ENCODE measurements at regions not wholly inside any gene's neighbourhood (a gene's known extent, or its start where the extent isn't known, plus 50 kb on each side); places are given as distances from the start of the nearest gene placed in this dataset.

DNA sequence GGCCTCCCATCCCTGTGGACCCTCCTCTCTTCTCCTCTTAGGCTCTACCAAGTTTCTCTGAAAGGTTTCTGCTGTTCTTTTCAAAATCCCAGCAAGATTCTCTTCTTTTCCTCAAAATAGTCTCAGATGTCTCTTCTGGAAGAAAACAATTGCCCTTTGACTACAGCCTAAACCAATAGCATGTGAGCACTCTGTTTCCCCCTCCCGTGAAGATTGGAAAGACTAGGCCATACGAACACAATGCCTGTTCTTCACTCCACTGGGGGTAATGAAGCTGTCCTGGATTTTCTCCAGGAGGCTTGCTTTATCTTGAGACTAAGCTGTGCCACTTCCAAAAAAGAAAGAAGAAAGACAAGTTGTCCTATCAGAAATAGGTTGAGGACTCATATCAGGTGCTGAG, 178.7 kb upstream of the MCTP2 start:
- no peak for DNase-seq

GRCh38 chr15:94047566-94047965, 183.8 kb upstream of the MCTP2 start:
- DNase-seq, result no peak

GRCh38 chr15:94042180-94042928, 189.0 kb upstream of the MCTP2 start:
- no peak for DNase-seq

- no peak for DNase-seq
Measured at GRCh38 chr15:94041746-94042145, 189.6 kb upstream of the MCTP2 start.

DNA sequence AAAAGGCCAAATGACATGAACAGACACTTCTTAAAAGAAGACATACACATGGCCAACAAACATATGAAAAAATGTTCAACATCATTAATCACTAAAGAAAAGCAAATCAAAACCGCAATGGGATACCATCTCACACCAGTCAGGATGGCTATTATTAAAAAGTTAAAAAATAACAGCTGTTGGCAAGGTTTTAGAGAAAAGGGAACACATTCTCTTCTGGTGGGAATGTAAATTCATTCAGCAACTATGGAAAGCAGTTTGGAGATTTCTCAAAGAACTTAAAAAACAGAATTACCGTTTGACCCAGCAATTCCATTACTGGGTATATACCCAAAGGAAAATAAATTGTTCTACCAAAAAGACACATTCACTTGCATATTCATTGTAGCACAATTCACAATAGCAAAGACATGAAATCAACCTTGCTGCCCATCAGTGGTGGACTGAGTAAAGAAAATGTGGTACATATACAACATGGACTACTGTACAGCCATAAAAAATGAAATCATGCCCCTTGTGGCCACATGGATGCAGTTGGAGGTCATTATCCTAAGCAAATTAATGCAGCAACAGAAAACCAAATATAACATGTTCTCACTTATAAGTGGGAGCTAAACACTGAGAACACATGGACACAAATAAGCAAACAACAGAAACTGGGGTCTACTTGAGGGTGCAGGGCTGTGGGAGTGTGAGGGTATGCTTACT, 190.7 kb upstream of the MCTP2 start:
- DNase-seq, result no peak

DNA sequence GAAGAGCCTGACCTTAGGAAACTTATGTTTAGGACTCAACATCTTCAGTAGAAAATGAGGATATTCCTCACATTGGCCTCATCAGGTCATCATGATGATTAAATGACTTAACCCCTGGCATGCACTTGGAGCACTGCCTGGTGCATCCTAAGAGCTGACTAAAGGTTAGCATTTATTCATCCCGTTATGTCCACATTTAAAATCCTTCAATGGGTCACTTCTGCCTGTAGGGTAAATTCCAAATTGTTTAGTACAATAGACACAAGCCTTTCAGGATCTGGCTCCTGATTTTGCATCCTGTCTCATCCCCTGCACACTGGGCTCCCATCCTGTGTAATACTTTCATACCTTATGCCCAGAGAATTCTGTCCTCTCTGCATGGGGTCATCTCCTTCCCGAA, 195.2 kb upstream of the MCTP2 start:
- DNase-seq, result no peak

DNA sequence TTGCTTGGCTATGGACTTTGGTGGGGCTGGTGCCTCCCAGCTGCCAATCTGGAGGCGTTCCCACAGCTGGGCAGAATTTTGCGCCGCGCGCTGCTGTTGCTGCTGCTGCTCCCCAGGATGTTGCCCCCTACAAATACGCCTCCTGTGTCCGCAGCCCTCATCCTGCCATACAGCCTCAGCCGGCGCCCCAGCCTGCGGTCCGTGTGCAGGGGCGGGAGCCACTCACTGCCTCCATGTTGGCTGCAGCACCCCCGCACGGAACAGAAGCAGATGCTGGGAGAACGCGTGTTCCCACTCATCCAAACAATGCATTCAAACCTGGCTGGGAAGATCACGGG, 197.7 kb upstream of the MCTP2 start:
- DNase-seq, result no peak

DNA sequence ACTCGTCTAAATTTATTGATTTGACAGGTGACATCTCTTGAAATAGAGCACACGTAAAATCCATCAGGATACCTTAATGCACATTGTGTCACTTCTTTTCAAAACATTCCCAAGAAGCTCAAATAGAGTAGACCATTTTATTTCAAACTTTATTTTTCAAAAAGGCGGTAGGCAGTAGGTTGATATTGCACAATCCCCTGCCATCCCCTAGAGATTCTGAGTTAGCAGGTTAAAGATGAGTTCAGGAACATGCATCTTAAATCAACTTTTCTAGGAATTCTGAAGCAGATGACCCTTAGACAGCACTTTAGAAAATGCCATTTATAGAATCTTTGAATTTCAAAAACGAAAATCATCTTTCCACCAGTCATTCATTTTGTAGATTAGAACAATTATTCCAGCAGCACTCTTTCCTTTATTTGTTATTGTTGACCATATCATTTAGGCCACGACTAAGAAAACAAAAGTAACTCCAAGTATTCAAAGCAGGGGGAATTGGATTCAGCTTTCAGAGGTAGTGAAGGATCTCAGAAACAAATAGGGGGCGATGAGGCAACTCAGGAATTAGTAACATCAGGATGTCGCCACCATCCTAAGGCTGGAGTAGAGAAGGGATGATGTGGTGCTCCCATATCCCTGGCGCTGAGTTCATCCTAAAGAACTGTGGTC, 198.2 kb upstream of the MCTP2 start:
- DNase-seq, result no peak

DNA sequence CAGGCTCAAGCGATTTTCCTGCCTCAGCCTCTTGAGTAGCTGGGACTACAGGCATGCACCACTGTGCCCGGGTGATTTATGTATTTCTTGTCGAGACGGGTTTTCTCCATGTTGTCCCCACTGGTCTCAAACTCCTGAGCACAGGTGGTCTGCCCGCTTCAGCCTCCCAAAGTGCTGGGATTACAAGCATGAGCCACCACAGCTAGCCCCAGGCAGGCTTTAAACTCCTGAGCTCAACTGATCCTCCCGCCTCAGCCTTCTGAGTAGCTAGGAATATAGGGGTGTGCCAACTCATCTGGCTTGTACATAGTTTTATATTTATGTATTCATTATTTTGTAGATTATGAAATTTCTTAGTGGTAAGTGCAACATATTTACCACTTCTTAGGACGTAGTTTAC, 198.8 kb upstream of the MCTP2 start:
- DNase-seq, result no peak

DNA sequence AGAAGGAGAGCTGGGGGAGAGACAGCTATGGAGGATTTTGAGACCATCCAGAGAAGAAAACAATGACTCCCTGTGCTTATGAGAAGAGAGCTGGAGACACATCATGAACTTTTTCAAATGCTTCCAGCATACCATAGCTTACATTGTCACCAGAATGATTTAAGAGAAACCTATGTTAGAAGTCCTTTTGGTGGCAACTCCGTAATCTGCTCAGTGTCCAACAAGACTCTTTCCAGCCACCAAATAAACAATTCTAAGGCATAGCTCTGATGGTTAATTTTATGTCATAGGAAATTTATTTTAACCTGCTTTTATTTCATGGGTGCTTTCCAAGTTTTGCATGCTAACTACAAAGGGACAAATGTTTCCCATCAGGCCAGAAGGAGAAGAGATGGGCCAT, 200.3 kb upstream of the MCTP2 start:
- no peak for DNase-seq

DNA sequence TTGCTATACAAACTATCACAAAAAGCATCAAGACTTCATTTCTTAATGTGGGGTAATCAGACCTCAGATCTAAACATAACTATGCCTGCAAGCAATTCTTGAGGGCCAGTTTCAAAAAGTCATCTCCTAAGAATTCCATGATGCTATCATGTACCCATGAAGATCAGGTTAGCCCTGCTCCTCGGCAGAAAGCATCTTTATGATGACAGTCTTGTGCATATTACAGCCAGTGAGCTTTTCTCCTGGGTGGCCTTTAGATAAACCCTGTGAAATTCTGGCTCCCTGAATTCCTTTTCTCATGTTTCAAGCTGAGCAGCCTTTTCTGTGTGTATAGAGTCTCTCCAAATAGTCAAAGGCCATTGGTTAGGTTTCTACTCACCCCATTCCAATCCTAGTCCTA, 201.9 kb upstream of the MCTP2 start:
- no peak for DNase-seq

DNA sequence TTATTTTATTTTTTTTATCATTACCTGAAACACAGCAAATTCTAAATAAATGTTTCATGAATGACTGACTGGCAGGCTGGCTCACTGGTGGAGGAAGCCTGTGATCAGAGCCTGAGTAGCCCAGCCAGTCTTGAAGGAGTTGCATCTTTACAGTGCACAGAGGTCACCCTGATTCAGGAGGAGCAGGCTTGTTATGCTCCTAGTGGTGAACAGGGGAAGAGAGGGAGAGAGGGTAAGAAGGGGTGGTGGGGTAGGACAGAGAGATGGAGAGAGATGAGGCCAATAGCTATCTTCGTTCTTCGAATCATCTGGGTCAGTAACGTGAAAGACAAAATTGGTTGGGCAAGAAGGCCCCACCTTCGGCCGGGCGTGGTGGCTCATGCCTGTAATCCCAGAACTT, 202.6 kb upstream of the MCTP2 start:
- no peak for DNase-seq

- no peak for DNase-seq
Measured at GRCh38 chr15:94028121-94028520, 203.2 kb upstream of the MCTP2 start.

DNA sequence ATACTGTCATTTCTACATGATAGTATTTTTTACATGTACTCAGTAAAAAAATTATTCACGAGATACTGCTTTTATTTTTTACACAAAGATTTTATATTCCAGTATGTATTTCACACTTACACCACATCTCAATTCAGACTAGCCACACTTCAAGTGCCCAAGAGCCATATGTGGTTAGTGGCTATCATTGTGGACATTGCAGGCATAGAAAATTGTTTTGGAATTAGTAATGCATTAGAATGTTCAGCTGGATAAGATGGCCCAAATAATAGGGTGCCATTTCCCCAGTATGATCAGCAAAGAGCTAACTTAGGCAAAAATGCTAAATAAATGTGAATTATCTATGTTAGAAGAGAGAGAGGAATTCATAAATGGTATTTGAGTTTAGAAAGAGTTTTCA, 203.8 kb upstream of the MCTP2 start:
- no peak for DNase-seq

DNA sequence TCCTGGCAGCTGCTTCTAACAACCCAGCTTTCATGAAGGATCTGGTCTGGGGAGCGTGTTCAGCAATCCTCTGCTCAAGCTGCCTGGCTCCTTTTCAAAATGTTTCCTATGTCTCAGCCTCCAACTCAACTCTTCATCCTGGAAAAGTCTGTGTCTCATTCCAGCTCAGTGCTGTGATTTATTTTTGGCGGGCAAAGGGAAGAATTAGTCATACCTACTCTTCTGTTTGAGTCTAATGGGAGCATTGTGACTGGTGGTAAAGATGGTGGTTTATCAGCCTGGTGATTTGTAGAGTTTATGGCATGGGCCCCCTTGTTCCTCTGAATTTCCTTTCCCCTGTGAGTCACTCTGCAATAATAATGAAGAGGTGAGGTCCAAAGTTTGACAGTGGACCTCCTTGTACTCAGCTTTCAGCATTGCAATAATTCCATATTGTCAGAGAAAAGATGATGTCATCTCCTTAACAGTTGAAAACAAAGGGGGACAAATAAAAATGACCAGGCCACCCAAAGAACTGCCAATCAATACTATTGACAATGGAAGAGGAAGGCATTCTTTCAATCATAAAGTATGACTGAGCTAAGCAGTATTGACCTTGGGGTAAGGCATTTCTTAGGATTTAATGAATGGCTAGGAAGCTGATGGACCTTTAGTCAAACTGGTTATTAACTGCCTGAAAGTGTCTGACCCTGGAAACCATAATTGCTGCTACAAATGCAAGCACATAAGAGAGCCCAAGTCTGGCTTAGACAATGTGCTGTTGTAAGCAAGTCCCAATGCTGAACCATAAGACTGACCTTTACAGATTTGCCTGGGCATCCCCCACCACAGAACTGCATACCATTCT, 204.7 kb upstream of the MCTP2 start:
- no peak for DNase-seq

GRCh38 chr15:94023531-94023930, 207.8 kb upstream of the MCTP2 start:
- no peak for DNase-seq

- DNase-seq, result no peak
Measured at GRCh38 chr15:94021621-94022320, 209.6 kb upstream of the MCTP2 start.

- DNase-seq, result no peak
Measured at GRCh38 chr15:94019062-94019461, 212.3 kb upstream of the MCTP2 start.

- no peak for DNase-seq
Measured at GRCh38 chr15:94015324-94015723, 216.0 kb upstream of the MCTP2 start.

GRCh38 chr15:94008104-94009074, 223.0 kb upstream of the MCTP2 start:
- DNase-seq, result no peak

- no peak for DNase-seq
Measured at GRCh38 chr15:94004697-94005096, 226.7 kb upstream of the MCTP2 start.

GRCh38 chr15:94002041-94002440, 229.3 kb upstream of the MCTP2 start:
- DNase-seq, result no peak
